Ascending aorta (tissue), 2 donors: ENCODE measurements at regions not wholly inside any gene's neighbourhood (a gene's known extent, or its start where the extent isn't known, plus 50 kb on each side); places are given as distances from the start of the nearest gene placed in this dataset.

ENCODE experiments used
- DNase-seq, 2 donors: peaks; one replicate each; pipeline ENCODE4 v3.0.0-alpha.2; 2019; ENCODE audit warnings: low spot score in 2 of 2
- H3K27ac ChIP-seq, 2 donors: fragments of 200-600 bp; sonication (generic); one replicate each; pipeline ENCODE4 v1.5.1; 2016 to 2017; ENCODE audit warnings: mild to moderate bottlenecking in 1 of 2
- H3K27me3 ChIP-seq: fragments of 200-600 bp; sonication (generic); one replicate; pipeline ENCODE4 v1.5.1; 2017
- H3K36me3 ChIP-seq, 2 donors: fragments of 200-600 bp; sonication (generic); one replicate each; pipeline ENCODE4 v1.5.1; 2016
- H3K4me1 ChIP-seq, 2 donors: fragments of 200-600 bp; sonication (generic); one replicate each; pipeline ENCODE4 v1.5.1; 2016 to 2017; ENCODE audit warnings: mild to moderate bottlenecking in 1 of 2
- H3K4me3 ChIP-seq, 2 donors: fragments of 200-600 bp; sonication (generic); one replicate each; pipeline ENCODE4 v1.5.1; 2016 to 2017; ENCODE audit warnings: mild to moderate bottlenecking in 1 of 2
- H3K9me3 ChIP-seq, 2 donors: fragments of 200-600 bp; sonication (generic); one replicate each; pipeline ENCODE4 v1.5.1; 2016
- intact Hi-C: fragments of 100-400 bp; cut with DNase I; formaldehyde crosslinking; loops from one replicate; pipeline ENCODE4 v1.15.1; 2023
- TF ChIP-seq, protein P1 (sequence below), 3 experiments: fragments of 200-600 bp in 2 of 3; fragments of 450-650 bp in 1 of 3; sonication (generic) in 2 of 3; IDR thresholded peaks; one replicate each; pipeline ENCODE4 v1.5.1; 2016 to 2019; ENCODE audit warnings: antibody characterized with exemption in 3 of 3, mild to moderate bottlenecking in 1 of 3, moderate library complexity in 1 of 3

DNA sequence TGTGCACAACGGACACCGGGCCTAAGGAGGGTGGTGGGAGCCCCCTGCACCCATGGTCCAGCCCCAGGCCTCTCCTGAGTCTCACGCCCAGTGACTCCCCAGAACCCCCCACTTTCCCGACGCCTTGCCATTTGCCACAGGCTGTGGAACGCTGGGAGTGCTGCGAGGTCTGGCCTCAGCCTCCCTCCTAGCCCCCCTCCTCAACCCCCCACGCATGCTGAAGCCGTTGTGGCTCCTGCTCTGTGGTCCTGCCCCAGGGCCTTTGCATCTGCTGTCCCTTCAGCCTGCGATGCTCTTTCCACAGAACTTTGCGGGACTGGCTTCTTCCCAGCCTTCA, 226.0 kb upstream of the GSE1 start:
- DNase-seq: peak in 1 of 2 donors; percentile 4
- Histone ChIP-seq H3K36me3 (no peaks in the 10 kb centered on the region), H3K27me3 (no peaks in the 10 kb centered on the region), H3K4me3 (no peak overlapping the region), H3K9me3 (no peaks in the 10 kb centered on the region), H3K27ac (no peak overlapping the region), H3K4me1 (peaks cover 4 to 8% of the 10 kb centered on the region in 2 donors)
- intact Hi-C loops: no loop called here
- TF ChIP-seq, protein P1, sequence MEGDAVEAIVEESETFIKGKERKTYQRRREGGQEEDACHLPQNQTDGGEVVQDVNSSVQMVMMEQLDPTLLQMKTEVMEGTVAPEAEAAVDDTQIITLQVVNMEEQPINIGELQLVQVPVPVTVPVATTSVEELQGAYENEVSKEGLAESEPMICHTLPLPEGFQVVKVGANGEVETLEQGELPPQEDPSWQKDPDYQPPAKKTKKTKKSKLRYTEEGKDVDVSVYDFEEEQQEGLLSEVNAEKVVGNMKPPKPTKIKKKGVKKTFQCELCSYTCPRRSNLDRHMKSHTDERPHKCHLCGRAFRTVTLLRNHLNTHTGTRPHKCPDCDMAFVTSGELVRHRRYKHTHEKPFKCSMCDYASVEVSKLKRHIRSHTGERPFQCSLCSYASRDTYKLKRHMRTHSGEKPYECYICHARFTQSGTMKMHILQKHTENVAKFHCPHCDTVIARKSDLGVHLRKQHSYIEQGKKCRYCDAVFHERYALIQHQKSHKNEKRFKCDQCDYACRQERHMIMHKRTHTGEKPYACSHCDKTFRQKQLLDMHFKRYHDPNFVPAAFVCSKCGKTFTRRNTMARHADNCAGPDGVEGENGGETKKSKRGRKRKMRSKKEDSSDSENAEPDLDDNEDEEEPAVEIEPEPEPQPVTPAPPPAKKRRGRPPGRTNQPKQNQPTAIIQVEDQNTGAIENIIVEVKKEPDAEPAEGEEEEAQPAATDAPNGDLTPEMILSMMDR (IDR thresholded peaks at IDR 0.05): no peak

DNA sequence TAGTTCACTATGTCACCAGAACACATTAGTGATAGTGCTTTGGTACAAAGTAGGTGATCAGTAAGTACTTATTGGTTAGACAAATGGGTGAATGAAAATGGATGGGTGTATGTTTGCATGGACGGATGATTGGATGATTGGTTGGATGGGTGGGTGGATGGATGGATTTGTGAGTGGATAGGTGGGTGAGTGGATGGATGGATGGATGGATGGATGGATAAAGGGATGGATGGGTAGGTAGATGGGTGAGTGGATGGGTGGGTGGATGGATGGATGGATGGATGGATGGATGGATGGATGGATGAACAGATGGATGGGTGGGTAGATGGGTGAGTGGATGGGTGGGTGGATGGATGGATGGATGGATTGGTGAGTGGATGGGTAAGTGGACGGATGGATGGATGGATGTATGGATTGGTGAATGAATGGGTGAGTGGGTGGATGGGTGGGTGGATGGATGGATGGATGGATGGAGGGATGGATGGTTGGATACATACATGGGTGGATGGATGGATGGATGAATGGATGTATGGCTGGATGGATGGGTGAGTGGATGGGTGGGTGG, 225.3 kb upstream of the GSE1 start:
- no peaks in the 10 kb centered on the region for H3K27me3 ChIP-seq
- no peak overlapping the region for H3K4me3 ChIP-seq
- peak in 1 of 2 donors; percentile 30 for DNase-seq
- TF ChIP-seq, protein P1 (IDR thresholded peaks at IDR 0.05): no peak
- H3K4me1 ChIP-seq: peaks cover 4 to 7% of the 10 kb centered on the region in 2 donors
- no peaks in the 10 kb centered on the region for H3K9me3 ChIP-seq
- H3K27ac ChIP-seq: no peak overlapping the region
- intact Hi-C loops: no loop called here
- H3K36me3 ChIP-seq: no peaks in the 10 kb centered on the region

DNA sequence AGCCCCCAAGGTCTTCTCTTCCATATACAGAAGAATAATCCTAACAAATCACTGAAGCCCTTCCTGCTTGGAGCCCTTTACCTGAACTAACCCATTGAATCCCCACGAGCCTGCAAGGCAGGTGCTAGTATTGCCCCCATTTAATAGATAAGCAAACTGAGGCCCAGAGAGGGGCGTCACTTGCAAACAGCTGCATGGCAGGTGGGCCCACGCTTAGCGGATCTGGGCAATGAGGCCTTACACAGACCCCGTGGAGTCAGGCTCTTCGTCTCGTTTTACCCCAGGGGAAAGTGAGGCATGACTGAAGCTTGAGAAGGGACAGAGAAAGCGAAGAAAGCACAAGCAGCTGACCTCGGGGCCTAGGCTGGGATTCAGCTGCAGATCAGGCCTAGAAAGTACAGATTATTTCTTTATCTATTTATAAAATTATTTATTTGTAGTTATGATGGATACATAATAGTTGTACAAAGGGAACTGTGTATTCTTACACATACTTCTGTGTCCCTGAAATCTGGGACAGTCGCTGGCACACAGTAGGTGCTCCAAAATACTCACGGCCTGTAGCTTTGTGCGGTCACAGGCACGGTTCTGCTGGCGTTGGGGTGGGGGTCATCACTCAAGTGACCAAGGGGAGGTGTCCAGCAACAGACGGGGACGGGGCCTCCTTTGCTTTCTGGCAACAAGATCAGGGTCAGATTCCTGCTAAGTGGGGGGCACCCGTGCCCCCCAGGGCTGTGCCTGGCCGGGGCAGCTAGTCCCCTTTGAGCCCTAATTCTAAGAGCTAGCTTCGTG, 223.2 kb upstream of the GSE1 start:
- intact Hi-C loops: no loop called here
- Histone ChIP-seq H3K27me3 (no peaks in the 10 kb centered on the region), H3K4me1 (peaks cover 4 to 12% of the 10 kb centered on the region in 2 donors), H3K27ac (peak overlapping the region; percentile 43 to 57), H3K36me3 (no peaks in the 10 kb centered on the region), H3K4me3 (no peak overlapping the region), H3K9me3 (no peaks in the 10 kb centered on the region)
- TF ChIP-seq, protein P1 (IDR thresholded peaks at IDR 0.05): no peak
- DNase-seq: peak in 1 of 2 donors; percentile 61

DNA sequence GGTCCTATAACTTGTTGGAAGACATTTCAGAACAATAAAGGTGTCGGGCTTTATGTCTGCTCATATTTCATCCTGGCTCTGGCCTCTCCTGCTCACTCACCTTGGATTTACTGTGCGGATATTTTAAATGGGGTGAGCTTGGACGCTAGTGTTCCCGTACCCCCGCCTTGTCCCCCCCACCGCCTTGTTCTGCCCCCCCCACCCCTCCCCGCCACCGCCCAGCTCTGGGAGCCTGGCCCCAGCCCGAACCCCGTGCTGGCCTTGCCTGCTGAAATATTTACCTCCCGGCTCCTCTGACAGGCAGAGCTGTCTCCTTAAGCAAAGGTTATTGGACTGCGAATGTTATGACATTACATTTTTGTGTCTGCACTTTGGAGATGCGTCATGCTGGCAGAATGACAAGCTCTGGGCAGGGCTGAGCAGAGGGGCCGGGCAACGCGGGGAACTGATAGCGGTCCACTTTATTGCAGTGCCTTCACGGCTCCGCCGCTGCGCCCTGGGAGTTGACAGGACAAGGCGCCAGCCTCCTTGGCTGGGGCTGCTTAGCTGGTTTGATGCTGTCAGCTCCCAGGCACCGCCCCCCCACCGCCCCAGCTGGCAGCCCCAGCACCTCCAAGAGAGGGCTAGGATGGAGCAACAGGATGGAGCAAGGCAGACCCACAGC, 222.5 kb upstream of the GSE1 start:
- Histone ChIP-seq H3K9me3 (no peaks in the 10 kb centered on the region), H3K27me3 (no peaks in the 10 kb centered on the region), H3K4me1 (peaks cover 8 to 17% of the 10 kb centered on the region in 2 donors), H3K27ac (peak overlapping the region; percentile 43 to 57), H3K36me3 (no peaks in the 10 kb centered on the region), H3K4me3 (no peak overlapping the region)
- TF ChIP-seq, protein P1 (IDR thresholded peaks at IDR 0.05): no peak
- DNase-seq: peak in 1 of 2 donors; percentile 92
- intact Hi-C loops: no loop called here

DNA sequence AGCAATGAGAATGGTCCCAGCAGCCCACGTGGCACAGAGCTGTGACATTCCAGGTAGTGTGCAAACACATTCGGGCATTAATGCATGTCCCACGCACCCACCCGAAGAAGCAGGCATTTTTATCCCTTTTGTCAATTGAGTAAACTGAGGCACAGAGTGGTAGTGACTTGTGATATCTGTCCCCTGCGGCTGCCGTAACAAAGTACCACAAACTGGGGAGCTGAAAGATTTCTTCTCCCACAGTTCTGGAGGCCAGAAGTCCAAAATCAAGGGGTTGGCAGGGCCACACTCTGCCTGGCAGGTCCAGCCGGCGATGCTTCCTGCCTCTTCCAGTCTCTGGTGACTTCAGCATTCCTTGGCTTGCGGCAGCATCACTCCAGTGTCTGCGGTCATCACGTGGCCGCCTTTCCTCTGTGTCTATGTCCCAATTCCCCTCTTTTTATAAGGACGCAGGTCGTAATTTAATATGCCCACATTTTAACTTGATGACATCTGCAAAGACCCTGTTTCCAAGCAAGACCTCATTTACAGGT, 221.9 kb upstream of the GSE1 start:
- Histone ChIP-seq H3K4me1 (peaks cover 14 to 23% of the 10 kb centered on the region in 2 donors), H3K4me3 (no peak overlapping the region), H3K27me3 (no peaks in the 10 kb centered on the region), H3K9me3 (no peaks in the 10 kb centered on the region), H3K36me3 (no peaks in the 10 kb centered on the region), H3K27ac (peak overlapping the region; percentile 43 to 57)
- TF ChIP-seq, protein P1 (IDR thresholded peaks at IDR 0.05): no peak
- DNase-seq: peak in 1 of 2 donors; percentile 52
- intact Hi-C loops: no loop called here
